ENCODE measurements at regions not wholly inside any gene's neighbourhood (a gene's known extent, or its start where the extent isn't known, plus 50 kb on each side); places are given as distances from the start of the nearest gene placed in this dataset.

GRCh38 chr10:62707810-62708209 lies 96.7 kb upstream of the ADO start:
- ChIA-PET CTCF (no interaction called here), POLR2A (no interaction called here)
- dilution Hi-C loops (cut with MboI; ENCODE audit: extremely low pct_ligation_motif_present, low sequenced_read_pairs), result no loop called here

GRCh38 chr10:62708569-62708968 lies 96.0 kb upstream of the ADO start:
- Histone ChIP-seq H4K20me1 (replicated peaks; ENCODE audit: control insufficient read depth, extremely low read depth, insufficient read depth, low read length) (no peaks in the 10 kb centered on the region), H3K9me1 (replicated peaks; ENCODE audit: control insufficient read depth, extremely low read depth, insufficient read depth, low read length) (no peaks in the 10 kb centered on the region), H3K9me3 (replicated peaks; ENCODE audit: control insufficient read depth, insufficient read depth, low read length) (no peaks in the 10 kb centered on the region), H3K4me2 (ENCODE audit: insufficient read depth, low read length) (no peak overlapping the region), H3K9ac (replicated peaks; ENCODE audit: extremely low read depth, insufficient read depth, low read length) (no peak overlapping the region), H3K27me3 (ENCODE audit: control insufficient read depth in 2 of 2, insufficient read depth in 2 of 2, low read length in 2 of 2) (no peaks in the 10 kb centered on the region), H3K79me2 (ENCODE audit: control insufficient read depth, insufficient read depth, low read length) (no peaks in the 10 kb centered on the region), H3K4me3 (replicated peaks in 1 of 3; ENCODE audit: insufficient read depth in 1 of 3, low read depth in 1 of 3, low read length in 3 of 3) (no peak overlapping the region), H3K27ac (ENCODE audit: insufficient read depth, low read depth, low read length) (no peak overlapping the region), H3K4me1 (ENCODE audit: control insufficient read depth, extremely low read depth, insufficient read depth, low read length) (no peaks in the 10 kb centered on the region), H3K36me3 (ENCODE audit: control insufficient read depth in 2 of 2, extremely low read depth in 1 of 2, insufficient read depth in 2 of 2, low read length in 2 of 2) (no peaks in the 10 kb centered on the region), H2AFZ (ENCODE audit: low read depth, low read length) (no peak overlapping the region)
- intact Hi-C loops (cut with micrococcal nuclease), result no loop called here
- no peak for DNase-seq (ENCODE audit: low read depth, low spot score)
- POLR2A ChIA-PET, result no interaction called here
- TF ChIP-seq EZH2 (IDR thresholded peaks at IDR 0.05; ENCODE audit: borderline replicate concordance, low read depth, low read length, severe bottlenecking) (no peak), GATA2 (IDR thresholded peaks at IDR 0.05; ENCODE audit: insufficient read depth, insufficient read length, low read depth, low read length) (no peak), CTCF (IDR thresholded peaks at IDR 0.05; ENCODE audit: extremely low read depth in 1 of 2, insufficient read depth in 1 of 2, low read depth in 1 of 2, low read length in 2 of 2) (no peak), MYC (IDR thresholded peaks at IDR 0.05; ENCODE audit: low read depth, low read length) (no peak), POLR2AphosphoS5 (IDR thresholded peaks at IDR 0.05; ENCODE audit: insufficient read depth, low read depth, low read length) (no peak), FOS (IDR thresholded peaks at IDR 0.05; ENCODE audit: borderline replicate concordance, insufficient read depth, low read length) (no peak), POLR2A (IDR thresholded peaks at IDR 0.05; ENCODE audit: low read depth, low read length) (no peak), JUN (IDR thresholded peaks at IDR 0.05; ENCODE audit: borderline replicate concordance, insufficient read depth, insufficient read length, low read depth) (no peak), MAX (IDR thresholded peaks at IDR 0.05; ENCODE audit: insufficient read depth, insufficient read length) (no peak)
- FAIRE-seq, result no peak
- CTCF ChIA-PET, result no interaction called here
- no TSS peak for BruUV-seq (replicated peaks)
- dilution Hi-C loops (cut with MboI; ENCODE audit: extremely low pct_ligation_motif_present, low sequenced_read_pairs), result no loop called here

More at GRCh38 chr10:62707810-62708209, 96.7 kb upstream of the ADO start:
- no peaks in the 10 kb centered on the region for H3K27me3 ChIP-seq (ENCODE audit: control insufficient read depth in 2 of 2, insufficient read depth in 2 of 2, low read length in 2 of 2)
- H3K9ac ChIP-seq (replicated peaks; ENCODE audit: extremely low read depth, insufficient read depth, low read length), result no peak overlapping the region
- TF ChIP-seq FOS (IDR thresholded peaks at IDR 0.05; ENCODE audit: borderline replicate concordance, insufficient read depth, low read length) (no peak), JUN (IDR thresholded peaks at IDR 0.05; ENCODE audit: borderline replicate concordance, insufficient read depth, insufficient read length, low read depth) (no peak), EZH2 (IDR thresholded peaks at IDR 0.05; ENCODE audit: borderline replicate concordance, low read depth, low read length, severe bottlenecking) (no peak), CTCF (IDR thresholded peaks at IDR 0.05; ENCODE audit: extremely low read depth in 1 of 2, insufficient read depth in 1 of 2, low read depth in 1 of 2, low read length in 2 of 2) (no peak), GATA2 (IDR thresholded peaks at IDR 0.05; ENCODE audit: insufficient read depth, insufficient read length, low read depth, low read length) (no peak)
- H3K4me3 ChIP-seq (replicated peaks in 1 of 3; ENCODE audit: insufficient read depth in 1 of 3, low read depth in 1 of 3, low read length in 3 of 3), result no peak overlapping the region
- DNase-seq (ENCODE audit: low read depth, low spot score) (no peak), FAIRE-seq (no peak)
- no peak overlapping the region for H3K4me2 ChIP-seq (ENCODE audit: insufficient read depth, low read length)
- no peaks in the 10 kb centered on the region for H3K36me3 ChIP-seq (ENCODE audit: control insufficient read depth in 2 of 2, extremely low read depth in 1 of 2, insufficient read depth in 2 of 2, low read length in 2 of 2)
- no peak overlapping the region for H2AFZ ChIP-seq (ENCODE audit: low read depth, low read length)
- no TSS peak for BruUV-seq (replicated peaks)
- no peaks in the 10 kb centered on the region for H4K20me1 ChIP-seq (replicated peaks; ENCODE audit: control insufficient read depth, extremely low read depth, insufficient read depth, low read length)
- H3K9me3 ChIP-seq (replicated peaks; ENCODE audit: control insufficient read depth, insufficient read depth, low read length), result no peaks in the 10 kb centered on the region
- no peak overlapping the region for H3K27ac ChIP-seq (ENCODE audit: insufficient read depth, low read depth, low read length)
- no peaks in the 10 kb centered on the region for H3K9me1 ChIP-seq (replicated peaks; ENCODE audit: control insufficient read depth, extremely low read depth, insufficient read depth, low read length)
- H3K79me2 ChIP-seq (ENCODE audit: control insufficient read depth, insufficient read depth, low read length), result no peaks in the 10 kb centered on the region
- intact Hi-C loops (cut with micrococcal nuclease), result no loop called here
- H3K4me1 ChIP-seq (ENCODE audit: control insufficient read depth, extremely low read depth, insufficient read depth, low read length), result no peaks in the 10 kb centered on the region
